Mesenchymal stem cell (in vitro differentiated cells and primary cell): ENCODE measurements at regions not wholly inside any gene's neighbourhood (a gene's known extent, or its start where the extent isn't known, plus 50 kb on each side); places are given as distances from the start of the nearest gene placed in this dataset.

ENCODE experiments used
- DNase-seq: peaks from one replicate; pipeline ENCODE4 v3.0.0-alpha.2; 2013
- H2AFZ ChIP-seq: one replicate; pipeline ENCODE4 v1.6.1; 2013; ENCODE audit warnings: low read depth, mild to moderate bottlenecking, control low read depth, inconsistent platforms, low read length, moderate library complexity
- H2AK5ac ChIP-seq: 2 replicates; pipeline ENCODE4 v1.6.1; 2013; ENCODE audit warnings: low read length, moderate library complexity, mild to moderate bottlenecking, inconsistent platforms; ENCODE audit not compliant: severe bottlenecking
- H2BK120ac ChIP-seq: one replicate; pipeline ENCODE4 v1.6.1; 2013; ENCODE audit warnings: low read depth, mild to moderate bottlenecking, inconsistent platforms, low read length, moderate library complexity
- H2BK12ac ChIP-seq, 2 experiments: one replicate each; pipeline ENCODE4 v1.6.1; 2013; ENCODE audit warnings: inconsistent platforms in 2 of 2, low read length in 2 of 2, mild to moderate bottlenecking in 2 of 2, moderate library complexity in 2 of 2, control low read depth in 1 of 2
- H2BK15ac ChIP-seq: one replicate; pipeline ENCODE4 v1.6.1; 2013; ENCODE audit warnings: mild to moderate bottlenecking, low read depth, inconsistent platforms; ENCODE audit not compliant: poor library complexity, severe bottlenecking
- H2BK5ac ChIP-seq: 2 replicates; pipeline ENCODE4 v1.6.1; 2013; ENCODE audit warnings: low read depth, mild to moderate bottlenecking, low read length, control low read depth, inconsistent platforms; ENCODE audit not compliant: poor library complexity, severe bottlenecking
- H3K14ac ChIP-seq, 2 experiments: one replicate each; pipeline ENCODE4 v1.6.1; 2013; ENCODE audit warnings: inconsistent platforms in 2 of 2, low read length in 2 of 2, control low read depth in 1 of 2, mild to moderate bottlenecking in 1 of 2, moderate library complexity in 1 of 2
- H3K18ac ChIP-seq, 2 experiments: one replicate each; pipeline ENCODE4 v1.6.1; 2013; ENCODE audit warnings: inconsistent platforms in 2 of 2, low read length in 2 of 2, control low read depth in 1 of 2, low read depth in 1 of 2, mild to moderate bottlenecking in 1 of 2
- H3K23ac ChIP-seq, 2 experiments: one replicate each; pipeline ENCODE4 v1.6.1; 2013; ENCODE audit warnings: inconsistent platforms in 2 of 2, low read length in 2 of 2, mild to moderate bottlenecking in 2 of 2, moderate library complexity in 2 of 2, control low read depth in 1 of 2
- H3K27ac ChIP-seq: 2 replicates; pipeline ENCODE4 v1.5.1; 2013; ENCODE audit warnings: mild to moderate bottlenecking, moderate library complexity, low read length, control low read depth, inconsistent platforms; ENCODE audit not compliant: poor library complexity, severe bottlenecking
- H3K27me3 ChIP-seq, 2 experiments: 2 replicates each; pipeline versions ENCODE4 v1.6.1 to v1.7.0; 2013; ENCODE audit warnings: low read length in 2 of 2, mild to moderate bottlenecking in 2 of 2, moderate library complexity in 2 of 2, control low read depth in 1 of 2, inconsistent platforms in 1 of 2; ENCODE audit not compliant: control insufficient read depth in 1 of 2, insufficient read depth in 1 of 2
- H3K36me3 ChIP-seq, 2 experiments: 2 replicates each; pipeline versions ENCODE4 v1.6.1 to v1.7.0; 2013; ENCODE audit warnings: low read length in 2 of 2, control low read depth in 1 of 2, inconsistent platforms in 1 of 2, low read depth in 1 of 2, mild to moderate bottlenecking in 1 of 2; ENCODE audit not compliant: insufficient read depth in 2 of 2, control insufficient read depth in 1 of 2
- H3K4ac ChIP-seq, 2 experiments: one replicate each; pipeline ENCODE4 v1.6.1; 2013; ENCODE audit warnings: inconsistent platforms in 2 of 2, low read length in 2 of 2, mild to moderate bottlenecking in 2 of 2, moderate library complexity in 2 of 2, control low read depth in 1 of 2, low read depth in 1 of 2
- H3K4me1 ChIP-seq: 2 replicates; pipeline ENCODE4 v1.6.1; 2013; ENCODE audit warnings: low read depth, low read length, control low read depth; ENCODE audit not compliant: control insufficient read depth, insufficient read depth
- H3K4me2 ChIP-seq: 2 replicates; pipeline ENCODE4 v1.6.1; 2013; ENCODE audit warnings: low read length, mild to moderate bottlenecking, inconsistent platforms; ENCODE audit not compliant: poor library complexity, severe bottlenecking
- H3K4me3 ChIP-seq, 2 experiments: 2 replicates each; pipeline versions ENCODE4 v1.5.1 to v1.7.0; 2013; ENCODE audit warnings: low read length in 2 of 2, mild to moderate bottlenecking in 2 of 2, control low read depth in 1 of 2, low read depth in 1 of 2; ENCODE audit not compliant: insufficient read depth in 1 of 2
- H3K79me1 ChIP-seq: replicated peaks from 2 replicates; pipeline ENCODE4 v1.6.1; 2013; ENCODE audit warnings: mild to moderate bottlenecking, control low read depth, low read length, inconsistent platforms; ENCODE audit not compliant: poor library complexity, severe bottlenecking
- H3K9ac ChIP-seq: 2 replicates; pipeline ENCODE4 v1.7.0; 2013; ENCODE audit warnings: mild to moderate bottlenecking, low read length, moderate library complexity
- H3K9me3 ChIP-seq: 2 replicates; pipeline ENCODE4 v1.7.0; 2013; ENCODE audit warnings: mild to moderate bottlenecking, low read length; ENCODE audit not compliant: control insufficient read depth
- H4K8ac ChIP-seq: one replicate; pipeline ENCODE4 v1.6.1; 2013; ENCODE audit warnings: inconsistent platforms, mild to moderate bottlenecking, low read length, moderate library complexity
- H4K91ac ChIP-seq: one replicate; pipeline ENCODE4 v1.6.1; 2013; ENCODE audit warnings: mild to moderate bottlenecking, low read length, inconsistent platforms
- WGBS: methylation state at CpG from one replicate; pipeline ENCODE4 v1.1.7; 2013; ENCODE audit warnings: mixed read lengths; 5-methylcytosine and 5-hydroxymethylcytosine counted together

- 73% methylated on average over 2 of the region's 2 CpGs for WGBS
These were observed 95.9 kb upstream of the LEP start for GRCh38 chr7:128145191-128145590.

GRCh38 chr7:128146052-128146451, 95.0 kb upstream of the LEP start:
- 94% methylated on average over 2 of the region's 4 CpGs for WGBS
- no peaks in the 10 kb centered on the region for H3K79me1 ChIP-seq
- H2BK5ac ChIP-seq, result no peak overlapping the region
- no peaks in the 10 kb centered on the region for H3K36me3 ChIP-seq
- no peak overlapping the region for H2BK15ac ChIP-seq
- H3K9me3 ChIP-seq, result peaks cover 20% of the 10 kb centered on the region
- no peak overlapping the region for H3K18ac ChIP-seq
- no peak overlapping the region for H4K8ac ChIP-seq
- DNase-seq, result no peak
- H3K4me2 ChIP-seq, result no peak overlapping the region
- no peak overlapping the region for H2BK12ac ChIP-seq
- H2AK5ac ChIP-seq, result no peak overlapping the region
- no peak overlapping the region for H2AFZ ChIP-seq
- H4K91ac ChIP-seq, result no peak overlapping the region
- H3K27ac ChIP-seq, result no peak overlapping the region
- H3K14ac ChIP-seq, result no peak overlapping the region
- H3K27me3 ChIP-seq, result peaks cover 44 to 54% of the 10 kb centered on the region in 2 experiments
- no peak overlapping the region for H2BK120ac ChIP-seq
- no peak overlapping the region for H3K23ac ChIP-seq
- no peaks in the 10 kb centered on the region for H3K4me1 ChIP-seq
- no peak overlapping the region for H3K4ac ChIP-seq
- no peak overlapping the region for H3K9ac ChIP-seq
- no peak overlapping the region for H3K4me3 ChIP-seq

More at GRCh38 chr7:128145191-128145590, 95.9 kb upstream of the LEP start:
- Histone ChIP-seq H3K9ac (no peak overlapping the region), H3K27ac (no peak overlapping the region), H2BK12ac (no peak overlapping the region), H3K23ac (no peak overlapping the region), H3K9me3 (peaks cover 26% of the 10 kb centered on the region), H3K4ac (no peak overlapping the region), H3K79me1 (no peaks in the 10 kb centered on the region), H3K27me3 (peaks cover 38 to 49% of the 10 kb centered on the region in 2 experiments), H3K4me2 (no peak overlapping the region), H3K14ac (no peak overlapping the region), H2AK5ac (no peak overlapping the region), H3K4me1 (no peaks in the 10 kb centered on the region), H3K4me3 (no peak overlapping the region), H2BK5ac (no peak overlapping the region), H4K8ac (no peak overlapping the region), H2BK120ac (no peak overlapping the region), H2AFZ (no peak overlapping the region), H4K91ac (no peak overlapping the region), H3K18ac (no peak overlapping the region), H3K36me3 (no peaks in the 10 kb centered on the region), H2BK15ac (no peak overlapping the region)
- no peak for DNase-seq

- Histone ChIP-seq H3K9me3 (peaks cover 2% of the 10 kb centered on the region), H4K91ac (no peak overlapping the region), H2AFZ (no peak overlapping the region), H3K4ac (no peak overlapping the region), H4K8ac (no peak overlapping the region), H3K36me3 (no peaks in the 10 kb centered on the region), H2BK15ac (no peak overlapping the region), H3K14ac (no peak overlapping the region), H3K9ac (no peak overlapping the region), H2BK120ac (no peak overlapping the region), H2AK5ac (no peak overlapping the region), H3K18ac (no peak overlapping the region), H2BK5ac (no peak overlapping the region), H3K4me2 (no peak overlapping the region), H3K23ac (no peak overlapping the region), H3K4me3 (no peak overlapping the region), H3K27me3 (peaks cover 47 to 56% of the 10 kb centered on the region in 2 experiments), H2BK12ac (no peak overlapping the region), H3K27ac (no peak overlapping the region), H3K4me1 (no peaks in the 10 kb centered on the region), H3K79me1 (no peaks in the 10 kb centered on the region)
- DNase-seq, result no peak
- WGBS, result 94% methylated on average over 3 of the region's 4 CpGs
These were observed 92.4 kb upstream of the LEP start for GRCh38 chr7:128148676-128149075.

DNA sequence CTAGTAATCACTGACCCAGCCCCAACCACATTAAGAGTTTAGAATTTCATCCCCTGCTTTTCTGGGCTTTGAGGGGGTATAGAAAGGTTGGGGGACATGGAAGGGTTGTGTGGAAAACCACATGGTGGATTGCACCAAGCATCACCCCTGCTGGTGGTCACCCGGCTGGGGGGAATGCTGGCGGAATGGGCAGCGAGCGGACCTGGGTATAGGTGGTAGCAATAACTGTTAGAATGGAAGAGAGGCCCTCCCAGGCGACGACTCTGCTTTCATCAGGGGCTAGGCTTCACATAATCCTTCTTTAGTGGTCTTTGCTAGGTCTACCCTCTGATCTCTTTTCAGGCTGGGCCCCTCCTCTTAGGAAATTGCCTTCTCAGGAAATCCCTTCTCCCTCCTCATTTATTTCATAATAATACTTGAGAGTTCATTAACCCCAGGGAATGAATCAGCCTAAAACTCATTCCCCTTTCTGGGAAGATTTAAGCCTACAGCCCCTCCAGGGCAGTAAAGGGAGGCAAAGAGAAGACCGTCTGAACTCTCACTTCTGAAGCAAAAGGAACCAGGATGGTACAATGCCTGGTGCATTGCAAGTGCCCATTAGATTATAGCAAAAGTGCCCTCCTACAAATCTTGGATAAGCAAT, 90.7 kb upstream of the LEP start:
- H2BK120ac ChIP-seq, result no peak overlapping the region

More for the DNA sequence above, 90.7 kb upstream of the LEP start:
- Histone ChIP-seq H3K23ac (no peak overlapping the region), H2AFZ (no peak overlapping the region), H3K27ac (no peak overlapping the region), H3K9me3 (no peaks in the 10 kb centered on the region), H3K4me2 (no peak overlapping the region), H3K36me3 (no peaks in the 10 kb centered on the region), H2AK5ac (no peak overlapping the region), H3K9ac (no peak overlapping the region), H3K4ac (no peak overlapping the region), H3K14ac (no peak overlapping the region), H2BK15ac (no peak overlapping the region), H3K18ac (no peak overlapping the region), H3K4me1 (no peaks in the 10 kb centered on the region), H3K27me3 (peaks cover 59 to 68% of the 10 kb centered on the region in 2 experiments), H2BK5ac (no peak overlapping the region), H4K8ac (no peak overlapping the region), H4K91ac (no peak overlapping the region), H2BK12ac (no peak overlapping the region), H3K79me1 (no peaks in the 10 kb centered on the region), H3K4me3 (no peak overlapping the region)
- DNase-seq, result no peak
- 95% methylated on average over 6 of the region's 7 CpGs for WGBS
